Dedifferentiated amniotic fluid mesenchymal stem cell (primary cell): ENCODE measurements at regions not wholly inside any gene's neighbourhood (a gene's known extent, or its start where the extent isn't known, plus 50 kb on each side); places are given as distances from the start of the nearest gene placed in this dataset.

Experiments used
- DNase-seq: peaks from one replicate; pipeline ENCODE4 v3.0.0-alpha.2; 2016; ENCODE audit errors: extremely low spot score

- DNase-seq: no peak
Measured at GRCh38 chr1:98035602-98036002, 114.8 kb upstream of the DPYD start.

- DNase-seq: no peak
Measured at GRCh38 chr1:98034505-98034904, 113.7 kb upstream of the DPYD start.

GRCh38 chr1:98032958-98033357 lies 112.1 kb upstream of the DPYD start:
- no peak for DNase-seq

GRCh38 chr1:98030976-98031375 lies 110.1 kb upstream of the DPYD start:
- DNase-seq: no peak

GRCh38 chr1:98030483-98030882 lies 109.6 kb upstream of the DPYD start:
- DNase-seq: no peak

- no peak for DNase-seq
Measured at GRCh38 chr1:98028800-98029199, 108.0 kb upstream of the DPYD start.

GRCh38 chr1:98027103-98027705 lies 106.4 kb upstream of the DPYD start:
- DNase-seq: no peak

GRCh38 chr1:98025858-98026257 lies 105.0 kb upstream of the DPYD start:
- no peak for DNase-seq

GRCh38 chr1:98021126-98021525 lies 100.3 kb upstream of the DPYD start:
- DNase-seq: no peak

GRCh38 chr1:98019747-98020146 lies 98.9 kb upstream of the DPYD start:
- DNase-seq: no peak

- no peak for DNase-seq
Measured at GRCh38 chr1:98018074-98018473, 97.2 kb upstream of the DPYD start.

GRCh38 chr1:98017184-98017583 lies 96.3 kb upstream of the DPYD start:
- DNase-seq: no peak

GRCh38 chr1:98008373-98008772 lies 87.5 kb upstream of the DPYD start:
- no peak for DNase-seq

- no peak for DNase-seq
Measured at GRCh38 chr1:98005326-98006010, 84.6 kb upstream of the DPYD start.

- no peak for DNase-seq
Measured at GRCh38 chr1:98003442-98003841, 82.6 kb upstream of the DPYD start.

- DNase-seq: no peak
Measured at GRCh38 chr1:98002288-98002687, 81.5 kb upstream of the DPYD start.

- DNase-seq: peak; percentile 43
Measured at GRCh38 chr1:98001764-98002163, 80.9 kb upstream of the DPYD start.

GRCh38 chr1:97999320-97999719 lies 78.5 kb upstream of the DPYD start:
- peak; percentile 83 for DNase-seq

- no peak for DNase-seq
Measured at GRCh38 chr1:97996880-97997279, 76.0 kb upstream of the DPYD start.

GRCh38 chr1:97989094-97989680 lies 68.4 kb upstream of the DPYD start:
- peak; percentile 66 for DNase-seq

GRCh38 chr1:97986041-97987005 lies 65.5 kb upstream of the DPYD start:
- no peak for DNase-seq

- no peak for DNase-seq
Measured at GRCh38 chr1:97983126-97983525, 62.3 kb upstream of the DPYD start.
